ENCODE measurements at regions not wholly inside any gene's neighbourhood (a gene's known extent, or its start where the extent isn't known, plus 50 kb on each side); places are given as distances from the start of the nearest gene placed in this dataset.
A peak's percentile ranks its signal among the peaks of the same experiment; 100 is the strongest.

DNA sequence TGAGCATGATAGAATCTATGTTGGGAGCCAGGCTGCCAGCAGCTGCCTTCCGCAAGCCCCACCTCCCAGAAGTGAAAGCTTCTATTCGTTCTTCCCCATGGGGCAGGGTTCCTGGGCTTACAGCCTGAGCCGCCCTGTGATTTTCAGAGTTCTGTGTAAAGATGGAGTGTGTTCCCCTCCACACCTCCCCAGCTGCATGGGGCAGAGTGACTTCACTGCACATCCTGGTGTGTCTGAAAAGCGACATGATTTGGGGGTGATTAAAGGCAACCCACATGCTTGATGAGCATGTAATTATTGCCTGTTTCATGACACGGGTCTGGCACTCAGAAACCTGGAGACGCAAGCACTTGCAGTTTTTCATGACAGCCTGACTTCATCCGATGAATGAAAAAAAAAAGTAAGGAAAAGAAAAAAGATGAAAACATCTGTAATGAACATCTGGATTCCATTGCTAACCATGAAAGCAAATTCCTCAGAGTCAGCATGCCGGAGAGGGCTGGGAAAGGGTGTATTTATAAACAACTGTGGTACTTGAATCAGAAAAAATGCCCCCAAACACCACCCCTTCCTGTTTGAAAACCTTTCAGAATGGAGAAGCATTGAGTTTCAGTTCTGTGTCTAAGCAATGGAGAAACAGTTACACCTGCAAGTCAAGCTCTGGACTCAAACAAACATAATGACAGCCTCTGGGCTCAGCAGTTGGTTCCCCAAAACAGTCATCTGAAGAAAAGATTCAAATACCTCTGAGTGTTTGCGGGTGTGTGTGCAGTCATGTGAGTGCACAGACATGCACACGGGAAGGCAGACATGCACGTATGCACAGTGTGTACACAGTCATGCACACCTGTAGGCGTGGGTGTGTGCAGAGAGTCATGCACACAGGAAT lies 266.0 kb downstream of the ENGASE start:
- no peak for DNase-seq

DNA sequence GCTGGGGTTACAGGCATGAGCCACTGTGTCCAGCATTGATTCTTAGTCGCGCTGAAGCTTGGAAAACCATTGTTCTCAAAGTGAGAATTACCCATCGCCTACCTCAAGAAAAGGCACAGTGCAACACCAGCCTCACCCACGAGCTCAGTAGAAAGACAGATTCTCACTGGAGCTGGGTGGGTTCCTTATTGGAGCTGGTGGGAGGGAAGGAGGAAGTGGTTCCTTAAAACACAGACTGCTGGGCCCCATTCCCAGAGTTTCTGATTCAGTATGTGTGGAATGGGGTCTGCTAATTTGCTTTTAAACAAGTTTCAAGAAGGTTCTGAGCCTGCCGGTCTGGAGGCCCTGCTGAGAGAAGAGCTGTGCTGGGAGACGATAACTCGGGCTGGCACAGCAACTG lies 264.7 kb downstream of the ENGASE start:
- DNase-seq, result no peak

DNA sequence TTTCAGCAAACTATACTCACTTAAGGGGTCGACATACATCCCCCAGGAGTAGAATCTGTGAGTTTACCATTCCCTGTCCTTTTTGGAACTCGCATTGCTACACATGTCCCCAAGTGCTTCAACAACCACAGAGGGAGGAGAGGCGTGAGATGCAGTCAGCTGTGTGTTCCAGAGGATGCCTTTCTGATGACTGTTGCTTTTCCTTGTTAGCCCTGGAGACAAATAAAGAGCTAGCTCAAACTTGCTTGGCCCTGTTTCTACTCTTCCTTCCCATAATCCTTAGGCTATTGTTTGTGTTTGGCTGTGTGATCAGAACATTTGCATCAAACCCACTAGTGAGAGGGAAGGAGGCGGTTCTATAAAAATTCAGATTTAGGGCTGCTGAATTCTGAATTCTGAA lies 264.0 kb downstream of the ENGASE start:
- no peak for DNase-seq

DNA sequence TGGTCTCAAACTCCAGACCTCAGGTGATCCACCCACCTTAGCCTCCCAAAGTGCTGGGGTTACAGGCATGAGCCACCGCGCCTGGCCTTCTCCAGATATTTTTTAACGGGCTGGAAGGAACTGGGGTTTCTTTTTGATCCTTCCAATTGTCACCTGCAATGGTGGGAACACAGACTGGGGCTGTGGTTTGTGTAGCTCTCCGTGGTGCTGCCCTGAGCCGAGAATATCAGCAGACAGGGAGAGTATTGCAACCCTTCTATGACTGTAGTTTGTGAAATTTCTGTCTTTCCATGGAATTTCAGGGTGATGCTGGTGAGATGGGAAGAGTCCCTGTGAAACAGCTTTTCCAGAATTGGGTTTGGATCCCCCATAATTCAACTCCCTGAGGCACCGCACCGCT lies 263.5 kb downstream of the ENGASE start:
- no peak for DNase-seq

DNA sequence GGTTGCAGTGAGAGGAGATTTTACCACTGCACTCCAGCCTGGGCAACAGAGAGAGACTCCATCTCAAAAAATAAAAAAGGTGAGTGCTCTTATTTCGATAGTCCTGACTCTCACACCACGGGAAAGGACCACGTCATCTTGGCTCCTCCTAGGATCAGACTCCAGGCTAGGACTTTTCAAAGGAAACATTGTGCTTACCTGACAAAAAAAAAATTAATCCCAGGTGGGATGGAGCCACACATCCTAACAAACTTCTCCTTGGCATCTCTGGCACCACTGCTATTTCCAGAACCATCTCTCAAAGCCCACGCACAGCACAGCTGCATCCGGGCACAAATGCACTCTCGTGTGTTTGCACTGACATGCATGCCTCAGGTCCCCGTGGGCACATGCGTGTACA lies 262.4 kb downstream of the ENGASE start:
- DNase-seq, result no peak

DNA sequence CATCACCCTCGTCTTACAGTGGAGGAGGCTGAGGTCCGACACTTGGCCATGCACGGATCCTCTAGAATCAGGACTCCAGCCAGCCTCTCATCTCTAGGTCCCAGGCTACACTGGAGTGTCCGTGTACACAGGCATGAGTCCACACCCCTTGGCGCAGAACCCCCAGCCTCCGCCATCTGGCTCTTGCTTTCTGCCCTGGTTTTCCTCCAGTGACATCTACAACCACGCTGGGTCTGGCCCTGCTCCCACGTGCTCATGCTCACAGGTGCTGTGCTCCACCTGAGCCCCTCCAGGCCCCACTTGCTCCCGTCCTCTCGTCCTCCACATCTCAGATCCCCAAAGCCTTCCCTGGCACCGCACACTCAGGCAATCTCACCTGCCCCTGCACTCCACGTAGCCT lies 260.8 kb downstream of the ENGASE start:
- DNase-seq, result no peak

DNA sequence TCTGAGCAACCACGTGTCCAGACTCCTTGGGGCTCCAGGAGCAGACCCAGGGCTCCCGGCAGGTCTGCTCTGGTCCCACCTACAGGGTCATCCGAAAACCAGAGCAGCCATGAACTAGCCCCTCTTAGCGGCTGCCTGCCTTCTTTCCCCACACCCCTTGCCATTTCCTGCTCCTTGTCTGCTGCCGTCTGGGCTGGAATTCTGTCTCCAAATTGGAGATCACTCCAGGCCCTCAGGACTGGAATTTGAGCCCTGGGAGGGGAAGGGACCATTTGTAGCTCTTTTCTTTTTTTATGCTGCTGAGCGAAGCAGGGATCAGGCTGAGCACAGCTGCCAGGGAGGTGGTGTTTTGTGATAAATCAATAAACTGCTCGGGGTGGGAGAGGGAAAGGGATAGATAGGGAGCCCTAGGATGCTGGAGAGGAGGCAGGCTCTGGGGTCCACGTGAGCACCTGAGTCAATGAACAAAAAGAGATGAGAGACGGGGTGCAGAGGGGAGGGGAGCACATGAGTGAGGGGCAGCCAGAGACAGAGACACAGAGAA lies 257.5 kb downstream of the ENGASE start:
- peak; percentile 10 for DNase-seq

DNA sequence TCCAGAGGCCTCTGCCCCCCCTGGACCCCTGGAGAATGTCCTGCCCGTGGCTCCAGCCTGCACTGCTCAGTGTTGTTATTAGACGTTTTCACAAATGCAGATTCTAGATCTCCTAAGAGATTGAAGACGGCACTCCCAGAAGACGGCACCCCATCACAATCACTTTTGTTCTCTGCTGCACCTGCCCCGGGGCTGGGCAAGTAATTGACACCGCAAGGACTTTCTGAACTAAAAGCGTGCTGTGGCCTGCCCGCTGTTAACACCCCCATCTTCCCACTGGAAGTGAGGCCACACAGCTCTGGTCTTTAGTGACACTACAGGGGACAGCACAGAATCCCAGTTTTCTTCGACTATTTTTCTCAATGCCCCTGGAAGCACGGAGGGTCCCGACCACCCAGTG lies 256.9 kb downstream of the ENGASE start:
- DNase-seq, result peak; percentile 33

DNA sequence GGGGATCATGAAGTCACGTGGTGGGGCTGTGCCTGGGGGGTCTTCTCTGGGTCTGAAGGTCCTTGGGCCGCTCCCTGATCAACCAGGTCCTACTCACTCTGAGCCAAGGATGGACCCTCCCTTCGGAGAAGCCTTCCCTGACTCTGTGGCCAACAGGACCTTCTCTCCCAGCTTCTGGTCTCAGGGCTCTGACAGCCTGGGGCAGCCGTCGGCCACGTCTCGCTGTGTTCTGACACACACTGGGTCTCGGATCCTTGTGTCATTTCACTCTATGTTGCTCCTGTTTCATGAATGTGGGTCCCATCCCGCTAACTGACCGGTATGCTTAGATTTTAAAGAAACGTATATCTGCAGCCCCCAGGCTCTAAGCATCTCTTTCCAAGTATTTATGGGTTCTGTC lies 256.1 kb downstream of the ENGASE start:
- DNase-seq, result no peak

DNA sequence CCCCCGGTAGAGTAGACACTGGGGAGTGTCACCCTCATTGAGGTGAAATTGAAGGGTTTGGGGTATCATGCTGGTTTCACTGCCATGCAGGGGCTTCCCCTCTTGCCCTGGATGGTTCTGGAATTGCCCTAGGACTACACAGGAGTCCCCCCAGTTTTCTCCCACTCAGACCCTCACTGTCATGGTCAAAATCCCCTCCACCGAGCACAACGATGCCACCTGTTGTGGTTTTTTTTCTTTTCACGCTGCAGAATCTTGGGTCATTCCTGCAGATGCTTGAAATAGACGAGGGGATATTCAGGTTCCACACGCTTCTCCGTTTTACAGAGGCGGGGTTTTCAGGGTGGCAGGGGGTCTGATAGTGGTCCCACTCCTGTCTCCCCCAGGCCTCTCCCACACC lies 255.6 kb downstream of the ENGASE start:
- DNase-seq, result no peak

DNA sequence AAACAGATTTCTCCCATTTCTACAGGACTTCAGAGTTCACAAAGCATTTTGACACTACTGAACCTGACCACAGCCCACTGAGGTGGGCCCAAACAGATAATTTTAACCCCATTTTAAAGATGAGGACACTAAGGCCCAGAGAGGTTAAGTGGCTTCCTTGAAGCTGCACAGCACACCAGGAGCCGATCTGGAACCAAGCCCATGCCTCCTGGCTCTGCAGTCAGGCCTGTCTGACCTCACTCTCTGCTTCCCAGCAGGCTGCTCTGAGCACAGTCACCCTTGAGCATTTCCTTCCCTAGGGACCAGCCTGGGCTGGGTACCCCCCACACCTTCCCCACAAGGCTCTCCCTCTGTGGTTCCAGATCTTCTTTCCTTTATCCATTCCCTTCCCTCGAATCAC lies 252.2 kb downstream of the ENGASE start:
- no peak for DNase-seq

DNA sequence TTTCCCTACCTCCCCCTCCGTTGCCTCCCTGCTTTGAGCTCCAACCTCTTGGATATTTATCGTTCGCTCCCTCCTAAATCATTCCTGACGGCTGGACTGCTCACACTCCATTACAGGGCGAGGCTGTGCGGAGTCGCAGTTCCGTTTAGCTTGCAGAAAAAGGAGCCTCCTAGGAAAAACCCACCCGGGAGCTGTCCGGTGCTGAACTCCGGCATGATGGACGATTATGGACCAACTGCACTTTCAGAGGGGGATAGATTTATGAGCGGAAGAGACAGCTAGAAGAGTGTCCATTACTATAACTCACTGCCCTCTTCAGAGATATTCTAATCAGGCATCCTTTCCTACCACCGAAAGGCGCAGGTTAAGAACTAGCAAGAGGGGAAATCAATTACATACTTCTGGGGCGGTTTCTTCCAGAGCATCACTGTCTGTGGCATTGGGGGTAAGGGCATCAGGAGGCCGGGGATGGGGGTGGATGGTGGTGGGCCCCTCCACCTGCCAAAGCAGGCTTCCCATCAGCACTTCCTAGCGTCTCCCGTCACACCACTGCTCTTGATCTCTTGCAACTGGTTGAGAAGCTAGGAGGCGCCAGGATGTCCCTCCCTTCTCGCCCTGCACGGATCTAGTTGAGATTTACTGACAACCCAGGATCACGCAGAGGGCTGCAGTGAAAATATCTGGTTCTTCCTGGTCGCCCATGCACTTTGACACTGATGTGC lies 251.2 kb downstream of the ENGASE start:
- no peak for DNase-seq

DNA sequence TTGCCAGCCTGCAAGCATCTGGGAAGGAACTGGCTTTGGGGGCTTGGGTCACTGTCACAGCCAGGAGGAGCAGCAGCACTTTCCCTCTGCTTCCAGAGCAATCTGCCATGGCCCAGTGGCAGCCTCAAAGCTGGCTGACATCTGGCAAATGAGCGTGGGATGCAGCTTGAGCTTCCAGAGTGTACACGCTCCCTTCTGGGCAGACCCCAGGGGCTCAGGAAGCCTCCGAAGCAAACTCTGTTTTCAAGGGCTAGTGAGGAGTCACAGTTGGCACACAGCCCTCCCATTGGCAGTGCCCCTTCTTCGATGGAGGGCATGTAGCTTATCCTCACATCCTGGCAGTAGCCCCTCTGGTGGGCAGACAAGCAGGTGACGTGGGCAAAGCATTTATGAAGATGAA lies 249.6 kb downstream of the ENGASE start:
- DNase-seq, result no peak

DNA sequence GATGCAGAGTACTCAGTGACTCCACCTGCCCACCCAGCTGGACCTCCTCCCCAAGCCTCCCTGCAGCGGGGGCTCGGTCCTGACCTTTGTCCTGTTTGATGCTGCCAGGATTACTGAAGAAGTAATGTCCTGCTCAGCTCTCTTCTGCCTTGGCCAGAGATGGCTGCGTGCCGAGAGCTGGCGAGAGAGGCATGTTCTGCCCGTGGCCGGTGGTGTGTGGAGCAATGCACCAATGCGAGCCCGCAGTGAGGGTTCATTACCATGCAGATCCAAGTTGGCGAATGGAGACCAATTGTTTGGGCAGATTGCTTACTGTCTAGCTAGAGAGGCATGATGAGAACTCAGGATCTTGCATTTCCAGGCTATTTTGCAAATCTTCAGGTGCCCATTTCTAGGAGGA lies 248.9 kb downstream of the ENGASE start:
- DNase-seq, result no peak

DNA sequence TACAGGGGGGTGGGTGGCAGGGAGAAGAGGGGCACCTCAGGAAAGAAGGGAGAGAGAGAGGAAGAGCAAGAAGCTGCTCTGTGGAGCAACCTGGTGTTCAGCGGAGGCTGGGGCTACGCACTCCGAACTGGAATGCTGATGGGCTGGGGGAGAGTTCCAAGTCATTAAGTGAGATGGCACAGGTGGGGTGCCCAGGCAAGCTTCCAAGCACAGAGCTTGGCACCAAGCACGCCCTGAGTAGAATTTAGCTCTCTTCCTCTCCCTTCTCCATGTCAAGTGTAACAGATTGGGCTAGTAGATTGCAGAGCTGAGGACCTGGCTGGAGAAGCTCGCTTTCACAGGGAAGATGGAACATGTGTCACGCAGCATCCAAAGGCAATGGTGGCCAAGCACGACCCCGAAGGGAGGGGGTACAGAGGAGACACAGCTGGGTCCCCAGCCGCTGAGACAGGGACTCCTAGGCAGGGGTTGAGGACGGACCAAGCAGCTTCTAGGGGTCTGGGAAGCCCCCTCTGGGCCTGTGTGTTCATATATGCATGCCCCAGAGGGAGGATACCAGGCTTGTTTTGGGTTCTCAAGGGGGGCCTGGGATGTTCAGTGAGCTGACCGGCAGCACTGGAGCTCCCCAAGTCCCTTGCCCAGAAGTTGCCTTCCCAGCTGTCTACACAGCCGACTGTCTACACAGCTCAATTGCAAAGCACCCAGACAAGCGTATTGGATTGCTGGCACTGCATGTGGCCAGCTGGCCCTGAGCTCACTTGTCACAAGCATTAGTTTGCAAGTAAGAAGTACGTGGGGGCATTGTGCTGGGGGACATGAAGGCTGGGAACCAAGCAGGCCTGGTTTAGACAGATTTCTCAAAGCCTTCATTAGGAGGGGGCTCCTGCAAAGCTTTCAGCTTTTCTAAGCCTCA lies 247.8 kb downstream of the ENGASE start:
- DNase-seq, result no peak

DNA sequence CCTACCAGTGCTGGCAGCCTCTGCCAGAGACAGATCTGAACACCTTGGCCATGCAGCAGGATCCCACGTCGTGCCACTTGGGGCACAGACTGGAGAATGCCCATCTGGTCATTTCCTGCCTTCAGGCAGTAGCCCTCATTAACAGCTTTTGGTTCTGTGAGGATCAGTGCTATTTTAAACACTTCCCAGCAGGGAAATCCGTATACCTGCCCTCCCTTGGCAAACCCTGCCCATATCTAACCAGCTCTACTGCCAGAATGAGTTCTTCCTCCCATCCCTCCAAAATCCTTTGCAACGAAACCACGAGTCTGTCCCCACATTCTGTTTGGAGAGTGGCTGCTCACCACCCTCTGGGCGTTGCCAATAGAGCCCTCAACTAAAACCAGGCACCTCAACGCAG lies 245.7 kb downstream of the ENGASE start:
- no peak for DNase-seq

DNA sequence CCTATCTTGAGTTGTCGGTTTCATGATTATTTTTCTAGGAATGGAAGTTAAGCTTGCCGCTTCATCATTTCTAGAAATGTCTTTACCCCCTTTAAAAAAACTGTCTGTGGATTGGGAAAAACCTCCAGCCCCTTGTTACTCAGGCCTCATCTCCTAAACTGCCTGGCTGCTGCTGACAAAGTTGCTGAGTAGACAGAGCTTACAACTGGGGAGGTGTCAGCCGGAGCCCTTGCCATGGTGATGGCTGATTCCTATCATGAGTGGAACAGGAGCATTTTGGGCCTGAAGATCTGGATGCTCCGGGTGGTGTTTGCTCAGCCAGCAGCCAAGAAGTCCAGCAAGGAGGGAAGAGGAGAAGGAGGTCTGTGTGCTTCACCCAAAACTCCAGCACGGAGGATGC lies 243.3 kb downstream of the ENGASE start:
- no peak for DNase-seq

DNA sequence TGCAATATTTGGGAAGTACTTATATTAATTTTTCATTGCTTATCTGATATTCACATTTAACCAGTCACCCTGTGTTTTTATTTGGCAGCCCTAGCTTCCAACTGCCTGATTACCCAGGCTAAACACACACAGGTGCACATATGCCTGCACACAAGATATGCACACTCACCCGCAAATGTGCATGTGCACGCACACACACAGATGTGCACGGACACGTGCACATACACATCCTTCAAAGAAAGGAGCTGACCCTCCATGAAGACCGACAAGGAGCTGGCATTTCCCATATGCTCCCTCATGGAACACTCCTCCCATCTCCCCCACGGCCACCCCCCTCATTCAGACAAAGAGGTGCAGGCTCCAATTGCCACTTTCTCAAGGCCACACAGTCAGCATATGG lies 242.2 kb downstream of the ENGASE start:
- no peak for DNase-seq

DNA sequence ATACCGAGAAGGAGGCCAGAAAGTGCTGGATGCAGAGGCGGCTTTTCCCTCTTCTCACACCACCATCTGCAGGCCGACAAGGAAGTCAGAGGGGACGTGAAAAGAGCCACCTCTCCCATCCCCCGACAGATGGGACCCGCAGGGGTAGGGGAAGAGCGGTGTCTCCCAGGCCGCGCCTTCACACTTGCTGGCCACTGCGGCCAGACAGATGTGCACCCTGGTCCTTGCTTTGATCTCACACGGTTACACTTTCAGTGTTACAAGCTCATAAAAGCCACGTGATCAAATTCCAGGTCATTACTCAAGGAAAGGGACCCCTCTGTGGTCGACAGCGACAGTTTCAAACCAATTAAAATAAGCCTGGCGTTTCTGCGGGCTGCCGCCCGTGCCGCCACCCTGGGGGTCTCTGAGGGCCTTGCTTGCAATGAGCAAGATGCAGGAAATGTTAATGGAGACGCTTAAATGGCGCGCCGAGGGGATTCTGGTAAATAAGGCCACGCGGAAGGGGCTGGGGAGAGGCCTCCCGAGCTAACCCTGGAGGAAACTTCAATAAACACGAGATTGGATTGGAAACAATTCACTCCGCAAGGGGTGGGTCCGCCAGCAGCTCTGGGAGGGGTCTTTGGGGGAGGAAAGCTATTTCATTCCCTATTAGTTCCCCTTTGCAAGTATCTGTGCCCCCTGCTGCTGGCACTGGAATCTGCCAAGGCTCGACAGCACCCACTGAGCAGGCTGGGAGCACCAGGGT lies 240.9 kb downstream of the ENGASE start:
- DNase-seq, result no peak

DNA sequence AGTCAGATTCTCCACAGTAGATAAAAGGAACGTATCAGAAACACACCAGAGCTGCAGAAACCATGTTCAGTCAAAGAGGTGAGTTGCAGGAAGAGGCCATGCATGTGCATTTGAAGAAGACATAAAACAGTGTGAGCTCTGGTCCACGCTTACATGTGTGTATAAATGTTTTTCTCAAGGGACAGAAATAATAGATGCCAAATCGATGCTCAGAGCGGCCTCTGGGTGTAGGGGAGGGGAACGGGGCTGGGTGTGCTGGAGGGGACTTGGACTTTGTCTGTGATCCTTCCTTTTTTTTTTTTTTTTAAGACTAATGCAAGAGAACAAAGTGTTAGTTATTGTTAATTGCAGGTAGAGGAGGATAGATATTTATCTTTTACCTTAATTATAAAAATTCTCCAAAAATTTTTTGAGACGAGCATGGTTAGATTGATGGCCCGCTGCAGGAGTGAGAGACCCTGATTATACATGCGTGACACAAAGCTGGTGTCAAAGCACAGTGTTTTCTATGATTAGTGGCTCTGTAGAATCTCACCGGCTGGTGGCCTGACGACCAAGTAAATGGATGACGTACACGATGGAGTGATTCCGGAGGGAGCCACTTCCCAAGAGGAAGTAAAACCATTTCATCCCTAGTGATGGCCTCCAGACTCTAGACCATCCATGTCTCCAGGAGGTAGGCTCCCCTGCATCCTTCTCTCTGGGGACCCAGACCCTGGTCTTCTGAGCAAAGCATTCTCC lies 240.2 kb downstream of the ENGASE start:
- DNase-seq, result no peak

DNA sequence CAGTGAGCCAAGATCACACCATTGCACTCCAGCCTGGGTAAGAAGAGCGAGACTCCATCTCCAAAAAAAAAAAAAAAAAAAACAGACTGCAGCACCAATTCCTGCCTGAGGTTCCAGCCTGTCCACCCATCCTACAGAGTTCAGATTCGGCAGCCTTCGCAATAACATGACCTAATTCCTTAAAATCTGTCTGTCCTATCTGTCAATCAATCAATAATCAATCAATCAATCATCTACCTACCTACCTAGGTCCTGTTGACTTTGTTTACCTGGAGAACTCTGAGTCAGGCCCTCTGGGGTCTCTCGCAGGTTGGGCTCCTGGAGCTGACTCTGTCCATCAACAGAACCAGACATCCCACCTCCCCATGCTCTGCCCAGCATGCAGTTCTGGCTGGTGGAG lies 236.7 kb downstream of the ENGASE start:
- DNase-seq, result no peak
